ENCODE measurements at regions not wholly inside any gene's neighbourhood (a gene's known extent, or its start where the extent isn't known, plus 50 kb on each side); places are given as distances from the start of the nearest gene placed in this dataset.
"Not testable (repeated sequence)": the region's sequence is repeated elsewhere in the genome, so short reads cannot be mapped to it uniquely, and the experiment has no call there.

GRCh38 chr1:170457325-170458050 lies 74.5 kb upstream of the GORAB start:
- not testable (repeated sequence) for DNase-seq (ENCODE audit: low read depth)

- DNase-seq (ENCODE audit: low read depth) = no peak
Measured at GRCh38 chr1:170460001-170460400, 72.0 kb upstream of the GORAB start.

- DNase-seq (ENCODE audit: low read depth) = no peak
Measured at GRCh38 chr1:170460414-170461155, 71.4 kb upstream of the GORAB start.

- peak; percentile 90 for DNase-seq (ENCODE audit: low read depth)
Measured at GRCh38 chr1:170461291-170461747, 70.6 kb upstream of the GORAB start.

- peak; percentile 85 for DNase-seq (ENCODE audit: low read depth)
Measured at GRCh38 chr1:170461762-170462384, 70.1 kb upstream of the GORAB start.

GRCh38 chr1:170470121-170470520 lies 61.8 kb upstream of the GORAB start:
- no peak for DNase-seq (ENCODE audit: low read depth)

- peak; percentile 57 for DNase-seq (ENCODE audit: low read depth)
Measured at GRCh38 chr1:170471398-170472053, 60.4 kb upstream of the GORAB start.

- DNase-seq (ENCODE audit: low read depth) = no peak
Measured at GRCh38 chr1:170481000-170481399, 51.0 kb upstream of the GORAB start.

Measured in LHCN-M2 (cell line).